Stimulated activated CD4-positive, alpha-beta T cell treated with anti-CD3 and anti-CD28 coated beads, Interleukin-4, amount 100 ng/mL, for 4 hours (primary cell): ENCODE measurements at regions not wholly inside any gene's neighbourhood (a gene's known extent, or its start where the extent isn't known, plus 50 kb on each side); places are given as distances from the start of the nearest gene placed in this dataset.
A peak's percentile ranks its signal among the peaks of the same experiment; 100 is the strongest.

ENCODE experiments used
- DNase-seq, 2 experiments: peaks; one replicate each; pipeline ENCODE4 v3.0.0-alpha.2; 2020

DNA sequence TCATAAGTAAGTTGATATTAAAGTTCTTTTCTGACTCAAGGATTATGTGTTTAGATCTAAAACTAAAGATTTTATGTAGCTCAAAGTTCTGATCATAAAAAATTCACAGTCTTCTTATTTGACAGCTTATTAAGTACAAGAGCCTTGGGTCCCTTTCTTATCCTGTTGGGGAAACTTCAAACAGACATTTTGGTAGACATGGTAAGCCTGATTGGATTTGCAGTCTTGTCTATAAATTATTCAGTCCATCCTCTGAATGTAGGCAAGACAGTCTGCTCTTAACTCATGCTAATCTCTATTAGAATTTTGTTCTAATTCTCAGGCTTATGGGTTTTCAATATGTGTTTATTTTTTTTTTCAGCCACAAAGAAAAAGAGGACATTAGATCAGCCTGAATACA, 1718.7 kb upstream of the SLC10A2 start:
- no peak for DNase-seq

DNA sequence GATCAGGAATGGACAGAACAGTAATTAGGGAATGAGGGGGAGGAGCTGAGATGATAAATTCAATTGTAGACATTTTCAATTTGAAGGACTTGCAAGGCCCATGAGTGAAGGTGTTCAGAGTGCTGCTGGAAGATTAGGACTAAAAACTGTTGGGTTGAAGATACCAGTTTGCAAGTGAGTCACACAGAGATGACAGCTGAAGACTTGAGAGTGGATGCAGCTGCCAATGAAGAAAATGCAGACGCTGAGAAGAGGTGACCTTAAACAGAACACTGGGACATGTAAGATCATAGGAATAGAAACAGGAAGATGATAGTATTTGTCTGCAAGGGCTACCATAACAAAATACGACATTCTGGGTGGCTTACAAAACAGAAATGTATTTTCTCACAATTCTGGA, 1716.5 kb upstream of the SLC10A2 start:
- DNase-seq, result no peak

DNA sequence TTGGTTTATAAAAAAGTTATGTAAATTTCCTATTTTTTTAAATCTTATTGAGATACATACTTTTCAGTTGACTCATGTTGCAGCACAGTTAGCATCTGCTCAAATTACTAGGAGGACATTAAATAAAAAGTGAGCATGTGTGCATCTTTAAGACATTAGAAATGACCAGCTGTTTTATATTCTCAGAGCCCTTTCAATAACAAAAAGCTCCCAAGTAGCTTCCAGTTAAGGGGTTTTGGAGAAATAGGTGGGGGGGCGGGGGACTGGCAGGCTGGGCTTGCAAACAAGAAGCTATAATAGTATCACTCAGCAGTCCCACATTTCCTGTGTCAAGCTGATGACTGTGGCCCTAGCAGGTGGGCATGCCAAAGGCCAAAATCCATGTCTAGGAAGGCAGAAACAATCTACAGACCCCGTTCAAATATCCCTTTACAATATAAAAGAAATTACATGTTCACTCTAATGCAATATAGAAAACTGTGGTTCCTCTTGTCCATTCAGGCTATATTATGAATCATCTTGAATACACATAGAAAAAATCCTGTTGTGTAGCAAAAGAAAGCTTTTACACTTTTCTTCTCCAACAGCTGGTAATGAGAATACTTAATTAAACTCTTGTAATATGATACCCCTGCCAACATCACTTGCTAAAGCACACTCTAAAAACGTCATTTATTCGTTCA, 1713.2 kb upstream of the SLC10A2 start:
- DNase-seq, result no peak

GRCh38 chr13:104773775-104774174, 1707.6 kb upstream of the SLC10A2 start:
- no peak for DNase-seq

GRCh38 chr13:104769545-104769944, 1703.3 kb upstream of the SLC10A2 start:
- DNase-seq, result no peak

GRCh38 chr13:104766319-104766718, 1700.1 kb upstream of the SLC10A2 start:
- DNase-seq, result no peak

GRCh38 chr13:104764600-104764999, 1698.4 kb upstream of the SLC10A2 start:
- DNase-seq, result no peak

- no peak for DNase-seq
Measured at GRCh38 chr13:104759069-104759468, 1692.9 kb upstream of the SLC10A2 start.

DNA sequence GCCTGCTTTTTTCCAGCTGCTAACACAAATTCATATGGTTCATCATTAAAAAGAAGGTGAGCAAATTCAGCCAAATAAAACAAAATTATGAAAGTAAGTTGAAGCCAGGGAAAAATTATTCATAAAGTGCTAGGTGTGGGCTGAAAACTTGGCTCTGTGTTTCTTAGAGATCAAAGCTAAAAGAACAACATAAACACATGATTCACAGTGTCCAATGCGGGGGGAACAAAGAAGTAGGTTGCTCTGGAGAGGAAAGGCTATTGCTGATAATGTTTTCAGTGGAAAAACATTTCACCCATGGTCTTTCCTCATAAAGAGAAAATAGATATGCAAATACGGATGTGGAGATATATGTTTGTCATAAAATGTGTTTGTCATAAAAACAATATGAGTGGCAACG, 1691.5 kb upstream of the SLC10A2 start:
- DNase-seq, result no peak

DNA sequence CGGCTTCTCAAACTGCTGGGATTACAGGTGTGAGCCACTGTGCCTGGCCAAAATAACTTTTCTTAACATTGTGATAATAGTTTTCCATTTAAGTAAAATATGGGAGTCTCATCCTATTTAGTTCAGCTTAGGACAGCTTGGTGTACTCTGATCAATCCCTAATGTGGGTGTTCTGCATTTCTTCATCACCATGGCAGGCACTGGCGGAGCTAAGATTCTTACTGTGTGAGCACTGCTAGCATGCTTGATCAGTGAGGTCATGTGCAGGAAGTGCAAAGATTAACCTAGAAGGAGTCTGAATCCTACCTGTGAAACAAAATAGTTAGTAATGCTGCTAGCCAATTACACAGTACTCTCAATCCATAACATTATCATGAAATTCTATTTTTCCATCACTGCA, 1684.2 kb upstream of the SLC10A2 start:
- DNase-seq, result no peak

DNA sequence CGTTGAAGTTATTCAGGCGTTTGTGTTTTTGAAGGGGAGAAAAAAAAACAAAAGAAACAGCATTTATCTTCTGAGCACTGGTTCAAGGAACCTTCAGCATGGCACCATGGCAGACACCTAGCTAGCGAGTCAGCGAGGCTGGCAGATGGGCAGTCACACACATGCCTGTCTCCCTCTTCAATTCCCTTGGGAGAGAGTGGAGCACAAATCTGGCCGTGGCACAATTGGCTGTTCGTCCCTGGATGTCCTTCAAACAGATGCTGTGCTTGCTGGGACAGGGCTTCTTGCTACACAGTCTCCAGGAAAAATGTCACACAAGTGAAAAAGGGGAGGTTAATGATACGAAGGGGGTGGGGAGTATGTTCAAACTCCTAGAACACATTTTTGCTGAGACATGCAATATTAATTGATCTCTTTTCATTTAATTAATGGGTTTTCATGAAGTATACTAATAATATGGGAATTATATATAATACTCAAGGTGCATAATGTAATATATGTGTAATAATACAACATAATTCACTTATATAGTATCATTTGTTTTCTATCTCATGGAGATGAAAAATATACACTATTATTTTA, 1674.5 kb upstream of the SLC10A2 start:
- DNase-seq, result no peak

GRCh38 chr13:104737713-104738112, 1671.5 kb upstream of the SLC10A2 start:
- no peak for DNase-seq

DNA sequence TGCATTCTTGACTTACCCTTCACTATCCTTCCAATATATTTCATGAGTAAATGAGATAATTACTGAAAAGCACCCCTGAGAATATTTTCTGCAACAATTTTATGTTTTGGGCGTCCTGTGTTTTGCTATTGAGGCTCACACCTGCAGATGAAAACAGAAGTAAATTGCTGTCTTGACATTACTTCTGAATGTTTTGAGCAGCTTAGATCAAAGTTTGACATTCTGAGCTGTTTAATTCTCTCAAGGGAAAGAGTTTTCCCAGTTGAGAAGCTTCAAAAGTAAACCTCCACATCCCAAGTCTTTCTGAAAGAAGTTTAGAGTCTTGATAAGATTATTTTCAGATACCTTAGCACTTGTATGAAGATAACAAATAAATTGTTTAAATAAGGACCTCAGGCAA, 1667.2 kb upstream of the SLC10A2 start:
- DNase-seq, result no peak

DNA sequence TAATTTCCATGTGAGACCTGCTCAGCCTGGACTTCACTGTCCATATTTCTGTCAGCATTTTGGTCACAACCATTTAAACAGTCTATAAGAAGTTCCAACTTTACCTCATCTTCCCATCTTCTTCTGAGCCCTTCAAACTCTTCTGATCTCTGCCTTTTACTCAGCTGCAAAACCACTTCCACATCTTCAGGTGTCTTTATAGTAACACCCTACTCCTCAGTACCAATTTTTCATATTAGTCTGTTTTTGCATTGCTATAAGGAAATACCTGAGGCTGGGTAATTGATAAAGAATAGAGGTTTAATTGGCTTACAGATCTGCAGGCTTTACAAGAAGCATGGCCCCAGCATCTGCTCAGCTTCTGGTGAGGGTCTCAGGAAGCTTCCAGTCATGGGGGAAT, 1648.9 kb upstream of the SLC10A2 start:
- DNase-seq, result no peak

- peak in 1 of 2 experiments; percentile 0 for DNase-seq
Measured at GRCh38 chr13:104705031-104705750, 1639.0 kb upstream of the SLC10A2 start.

DNA sequence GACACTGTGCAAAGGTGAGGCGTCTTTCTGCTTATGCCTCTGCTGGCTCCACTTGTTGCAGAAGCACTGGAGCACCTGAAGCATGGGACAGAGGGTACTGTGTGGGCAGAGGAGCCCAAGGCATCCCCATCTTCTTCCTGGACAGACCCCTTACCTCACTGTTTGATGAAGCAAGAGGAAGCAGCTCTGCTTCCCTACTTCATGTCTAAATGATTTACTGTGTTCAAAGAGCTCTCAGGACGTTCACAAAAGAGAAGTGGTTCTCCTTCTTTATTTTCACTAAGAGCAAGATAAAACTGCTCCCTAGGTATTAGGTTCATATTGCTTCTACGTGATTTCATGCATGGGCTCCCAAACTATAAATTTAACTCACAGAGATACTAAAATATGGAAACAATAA, 1635.4 kb upstream of the SLC10A2 start:
- DNase-seq, result no peak

DNA sequence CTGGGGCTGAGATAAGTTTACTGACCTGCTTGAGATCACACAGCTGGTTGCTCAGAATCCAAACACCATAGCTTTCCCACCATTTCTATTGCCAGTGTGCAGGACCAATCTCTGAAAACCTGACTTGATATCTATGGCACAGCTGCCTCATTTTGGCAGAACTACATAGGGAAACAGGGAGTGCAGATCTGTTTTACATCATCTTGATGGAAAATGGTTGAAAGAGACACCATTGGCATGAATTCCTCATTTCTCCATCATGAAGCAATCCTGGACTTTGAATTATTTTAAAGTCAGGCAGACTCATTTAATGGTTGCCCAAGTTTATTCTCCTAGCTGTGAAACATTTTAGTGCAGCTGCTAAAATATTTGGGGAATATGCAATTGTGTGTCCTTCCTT, 1628.2 kb upstream of the SLC10A2 start:
- DNase-seq, result no peak

DNA sequence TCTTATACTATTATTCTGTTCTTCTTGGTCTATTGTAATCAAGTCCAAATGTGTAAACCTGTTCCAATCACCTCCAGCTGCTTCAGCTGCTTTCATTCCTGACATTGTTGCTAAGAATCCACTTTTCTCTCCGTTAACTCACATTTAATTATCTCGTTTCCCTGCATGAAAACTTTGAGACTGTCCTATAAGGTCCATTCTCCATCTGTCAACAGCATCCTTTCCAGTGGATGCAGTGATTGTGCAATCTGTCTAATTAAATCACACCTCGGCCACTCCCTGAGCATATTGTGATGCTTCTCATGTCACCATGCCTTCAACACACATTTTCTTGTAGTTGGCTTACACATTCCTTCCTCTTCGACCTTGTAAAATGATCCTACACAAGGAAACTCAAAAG, 1626.9 kb upstream of the SLC10A2 start:
- no peak for DNase-seq

- no peak for DNase-seq
Measured at GRCh38 chr13:104691767-104692467, 1625.7 kb upstream of the SLC10A2 start.

- no peak for DNase-seq
Measured at GRCh38 chr13:104686484-104686883, 1620.3 kb upstream of the SLC10A2 start.

DNA sequence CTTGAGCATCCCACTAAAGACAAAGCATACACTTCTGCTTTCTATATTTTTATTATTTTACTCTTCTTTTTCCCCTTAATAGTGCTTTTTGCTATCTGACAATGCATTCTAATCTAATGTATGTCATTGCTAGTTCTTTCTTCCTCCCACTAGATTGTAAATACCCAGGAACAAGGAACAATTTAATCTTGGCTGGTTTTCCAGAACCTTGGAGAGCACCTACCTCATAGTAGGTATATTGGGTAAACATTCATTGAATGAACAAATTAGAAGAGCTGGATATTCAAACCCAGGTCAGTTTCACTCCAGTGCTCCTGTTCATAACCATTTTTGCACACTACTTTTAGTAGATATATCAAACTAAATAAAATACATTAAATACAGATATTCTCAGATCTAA, 1617.6 kb upstream of the SLC10A2 start:
- no peak for DNase-seq

- DNase-seq, result no peak
Measured at GRCh38 chr13:104678161-104678560, 1611.9 kb upstream of the SLC10A2 start.

GRCh38 chr13:104671901-104672300, 1605.7 kb upstream of the SLC10A2 start:
- no peak for DNase-seq

GRCh38 chr13:104657196-104657595, 1591.0 kb upstream of the SLC10A2 start:
- no peak for DNase-seq
